Left ventricle myocardium superior (tissue), 1 donor: ENCODE measurements at regions not wholly inside any gene's neighbourhood (a gene's known extent, or its start where the extent isn't known, plus 50 kb on each side); places are given as distances from the start of the nearest gene placed in this dataset.
A peak's percentile ranks its signal among the peaks of the same experiment; 100 is the strongest.

Source experiments
- ATAC-seq: fragments of 200-7000 bp; cut with Tn5 transposase; one replicate; pipeline ENCODE4 v1.9.1; 2020; ENCODE audit warnings: mild to moderate bottlenecking, moderate library complexity
- DNase-seq: peaks from one replicate; pipeline ENCODE4 v3.0.0-alpha.2; 2020
- intact Hi-C: fragments of 100-400 bp; cut with micrococcal nuclease; formaldehyde crosslinking; loops from one replicate; pipeline ENCODE4 v1.11.0; 2022
- donor health status: DM: no; HTN: yes; CAD: no; lungs with severe emphysema.

DNA sequence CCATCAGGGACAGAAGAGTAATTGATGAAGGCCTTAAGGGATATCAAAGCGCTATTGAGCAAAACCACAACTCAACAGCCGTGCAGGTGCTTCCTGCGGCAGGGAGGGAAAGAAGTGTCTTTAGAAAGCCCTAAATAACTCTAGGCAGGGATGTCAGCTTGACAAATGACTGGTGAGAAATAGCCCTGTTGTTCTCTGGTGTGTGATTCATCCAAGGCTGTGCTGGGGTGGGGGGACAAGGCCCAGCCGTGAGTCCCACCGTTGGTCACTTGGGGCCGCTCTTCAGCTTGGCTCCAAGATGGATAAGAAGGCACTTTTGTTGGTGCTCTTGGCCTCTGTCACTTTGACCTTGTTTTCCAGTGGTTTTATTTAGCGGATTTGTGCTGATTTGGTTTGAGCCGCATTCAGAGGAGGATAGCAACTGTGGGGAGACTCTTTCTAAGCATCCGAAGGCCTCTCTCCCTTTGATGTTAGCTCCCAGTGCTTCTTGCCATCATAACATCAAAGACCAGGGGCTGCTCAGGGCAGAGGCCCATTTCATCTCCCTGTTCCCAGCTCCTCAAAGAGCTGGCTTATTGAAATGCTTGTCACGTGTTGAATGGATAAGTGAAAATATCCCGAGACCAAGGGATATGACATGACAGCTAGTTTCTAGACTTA lies 130.3 kb upstream of the SERP2 start:
- intact Hi-C loops, result no loop called here
- ATAC-seq (peak; percentile 55), DNase-seq (no peak)

- ATAC-seq (no peak), DNase-seq (no peak)
- intact Hi-C loops, result no loop called here
These were observed 129.3 kb upstream of the SERP2 start for GRCh38 chr13:44244288-44244687.

DNA sequence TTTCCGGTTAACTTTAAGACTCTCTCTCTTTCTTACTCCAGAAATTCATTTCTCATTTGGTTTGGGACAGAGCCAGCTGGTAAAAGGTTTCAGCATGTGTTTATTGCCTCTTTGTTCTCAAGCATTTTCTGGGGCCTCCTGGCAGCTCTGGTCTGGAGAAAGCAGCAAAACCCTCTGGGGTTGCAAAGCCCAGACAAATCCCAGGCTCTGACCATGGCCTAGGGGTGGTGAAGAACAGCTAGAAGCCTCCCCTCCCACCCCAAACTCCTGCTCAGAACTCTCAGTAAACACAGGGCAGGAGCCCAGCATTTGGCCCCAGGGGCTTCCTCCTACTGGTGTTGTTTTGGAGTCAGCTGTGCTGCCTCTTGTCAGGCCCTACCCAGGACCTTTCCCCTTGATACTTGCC lies 124.2 kb upstream of the SERP2 start:
- intact Hi-C loops, result no loop called here
- DNase-seq (peak; percentile 83), ATAC-seq (peak; percentile 94)

DNA sequence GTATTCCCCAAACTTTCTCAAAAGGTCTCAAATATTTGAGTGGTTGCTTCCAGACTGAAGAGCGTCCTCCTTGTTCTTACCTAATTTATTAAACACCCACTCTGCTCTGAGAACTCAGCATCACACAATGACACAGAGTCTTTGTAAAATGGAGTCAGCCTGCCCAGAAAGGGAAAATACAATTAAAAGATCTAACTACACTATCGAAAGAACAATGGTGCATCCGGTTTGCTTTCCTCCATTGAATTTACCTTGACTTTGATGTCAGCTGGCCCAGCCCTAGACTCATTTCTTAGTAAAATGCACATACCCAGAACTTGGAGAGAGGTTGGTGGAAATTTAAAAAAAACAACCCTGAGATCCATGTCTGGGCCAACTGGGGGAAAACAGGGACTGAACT lies 120.7 kb upstream of the SERP2 start:
- no peak for DNase-seq
- intact Hi-C loops, result no loop called here
- no peak for ATAC-seq

- intact Hi-C loops, result no loop called here
- no peak for DNase-seq
These were observed 117.8 kb upstream of the SERP2 start for GRCh38 chr13:44255771-44256364.

DNA sequence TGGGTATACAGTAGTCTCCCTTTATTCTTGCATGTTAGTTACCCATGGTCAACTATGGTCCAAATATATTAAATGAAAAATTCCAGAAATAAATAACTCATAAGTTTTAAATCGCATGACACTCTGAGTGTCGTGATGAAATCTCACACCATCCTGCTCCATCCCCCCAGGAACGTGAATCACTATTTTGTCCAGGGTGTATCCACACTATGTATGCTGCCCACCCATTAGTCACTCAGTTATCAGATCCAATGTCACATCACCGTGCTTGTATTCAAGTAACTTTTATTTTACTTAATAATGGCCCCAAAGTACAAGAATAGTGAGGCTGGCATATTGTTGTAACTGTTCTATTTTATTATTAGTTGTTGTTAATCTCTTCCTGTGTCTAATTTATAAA lies 115.8 kb upstream of the SERP2 start:
- intact Hi-C loops, result no loop called here
- DNase-seq (no peak), ATAC-seq (no peak)

More at GRCh38 chr13:44255771-44256364, 117.8 kb upstream of the SERP2 start:
- ATAC-seq, result no peak

DNA sequence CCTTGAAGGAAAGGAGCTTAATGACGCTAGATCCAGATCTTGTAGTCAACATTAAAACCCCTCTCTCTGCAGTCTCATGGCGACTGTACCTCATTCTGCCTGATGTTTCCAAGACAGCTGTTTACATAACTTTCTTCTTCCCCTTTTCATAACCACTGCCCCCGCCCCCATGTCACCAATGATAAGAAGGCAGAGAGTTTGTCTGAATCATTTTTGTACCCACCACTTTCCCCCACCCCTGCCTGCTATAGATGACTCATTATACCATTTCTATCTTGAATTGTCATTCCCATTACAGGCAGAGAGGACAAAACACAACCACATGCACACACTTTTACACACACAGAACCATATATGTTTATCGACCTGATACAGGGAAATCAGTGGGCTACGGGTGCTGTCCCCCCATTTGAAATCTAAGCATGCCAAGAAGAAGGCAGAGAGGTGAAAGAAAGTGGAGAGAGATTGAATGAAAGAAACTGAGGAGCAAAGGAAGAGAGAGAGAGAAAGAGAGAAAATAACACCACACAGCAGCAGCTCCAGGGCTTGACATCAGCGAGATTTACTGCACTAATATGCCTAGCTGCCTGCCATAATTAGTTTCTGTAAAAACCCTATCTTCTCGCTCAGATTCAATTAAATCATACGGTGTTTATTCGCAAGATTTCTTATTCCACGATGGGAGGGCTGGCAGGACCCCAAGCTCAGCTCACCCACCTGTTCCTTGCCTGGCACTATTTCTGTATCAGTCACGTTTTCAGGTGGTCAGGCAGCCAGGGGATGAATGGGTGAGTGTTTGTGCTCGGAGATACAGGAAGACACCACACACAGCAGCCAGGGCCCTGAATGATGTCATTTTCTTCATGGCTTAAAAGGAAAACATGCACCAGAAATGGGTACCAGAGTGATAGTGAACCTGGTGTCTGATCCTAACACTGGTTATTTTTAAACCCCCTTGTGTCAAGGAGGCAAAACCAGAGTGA lies 114.3 kb upstream of the SERP2 start:
- no peak for DNase-seq
- intact Hi-C loops, result no loop called here
- ATAC-seq, result no peak

- intact Hi-C loops, result no loop called here
- no peak for ATAC-seq
- DNase-seq, result no peak
These were observed 113.3 kb upstream of the SERP2 start for GRCh38 chr13:44260336-44260735.

- peak; percentile 32 for ATAC-seq
- intact Hi-C loops, result no loop called here
- no peak for DNase-seq
These were observed 109.6 kb upstream of the SERP2 start for GRCh38 chr13:44263751-44264620.

GRCh38 chr13:44266305-44266704 lies 107.3 kb upstream of the SERP2 start:
- ATAC-seq (no peak), DNase-seq (no peak)
- intact Hi-C loops, result no loop called here

DNA sequence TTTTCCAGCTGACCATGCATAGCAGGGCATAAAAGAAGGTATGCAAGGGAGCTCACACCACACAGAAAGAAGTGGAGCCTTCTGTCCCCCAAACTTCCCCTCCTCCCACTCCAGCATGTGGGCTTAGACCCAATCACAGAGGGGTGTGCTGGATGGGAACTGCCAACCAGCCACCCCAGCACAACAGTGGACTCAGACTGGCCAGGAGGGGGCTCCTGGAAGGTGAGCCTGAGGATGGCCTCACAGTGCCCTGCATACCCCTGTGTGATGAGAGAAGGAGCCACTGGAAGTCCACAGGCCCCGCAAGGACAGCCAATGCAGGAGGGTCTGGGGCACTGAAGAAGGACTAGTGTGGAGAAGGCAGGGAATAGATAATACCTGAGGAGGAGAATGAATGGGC lies 106.9 kb upstream of the SERP2 start:
- no peak for ATAC-seq
- intact Hi-C loops, result no loop called here
- DNase-seq, result no peak

DNA sequence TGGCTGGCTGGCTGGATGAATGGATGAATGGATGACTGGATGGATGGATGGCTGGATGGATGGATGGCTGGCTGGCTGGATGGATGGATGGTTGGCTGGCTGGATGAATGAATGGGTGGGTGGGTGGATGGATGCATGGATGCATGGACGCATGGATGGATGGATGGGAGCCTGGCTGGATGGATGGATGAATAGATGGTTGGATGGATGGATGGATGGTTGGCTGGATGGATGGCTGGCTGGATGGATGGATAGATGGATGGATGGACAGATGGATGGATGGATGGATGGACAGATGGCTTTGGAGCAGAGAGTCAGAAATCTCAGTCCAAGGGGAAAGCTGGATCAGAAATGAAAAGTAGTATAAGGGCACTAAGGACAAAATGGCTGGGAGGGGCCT lies 106.4 kb upstream of the SERP2 start:
- ATAC-seq, result no peak
- DNase-seq, result no peak
- intact Hi-C loops, result no loop called here

GRCh38 chr13:44267980-44268379 lies 105.6 kb upstream of the SERP2 start:
- ATAC-seq, result no peak
- DNase-seq, result no peak
- intact Hi-C loops, result no loop called here

DNA sequence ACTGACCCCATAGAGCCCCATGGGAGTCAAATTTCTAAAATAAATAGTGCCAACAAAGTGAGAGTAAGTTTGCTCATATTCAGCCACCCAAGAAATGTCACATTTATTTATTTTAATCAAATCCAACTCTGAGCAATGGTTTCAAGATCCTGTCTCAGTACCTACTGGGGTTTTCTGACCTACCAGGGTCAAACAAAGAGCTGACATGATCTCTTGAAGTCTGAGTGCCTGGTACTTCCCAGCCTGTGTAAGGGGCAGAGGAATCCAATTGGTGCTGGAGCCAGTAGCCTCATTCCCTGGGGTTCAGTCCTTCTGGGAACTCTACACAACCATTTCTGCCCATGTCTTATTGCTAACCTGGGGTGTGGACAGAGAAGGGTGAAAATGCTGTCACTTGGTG lies 104.6 kb upstream of the SERP2 start:
- DNase-seq, result no peak

DNA sequence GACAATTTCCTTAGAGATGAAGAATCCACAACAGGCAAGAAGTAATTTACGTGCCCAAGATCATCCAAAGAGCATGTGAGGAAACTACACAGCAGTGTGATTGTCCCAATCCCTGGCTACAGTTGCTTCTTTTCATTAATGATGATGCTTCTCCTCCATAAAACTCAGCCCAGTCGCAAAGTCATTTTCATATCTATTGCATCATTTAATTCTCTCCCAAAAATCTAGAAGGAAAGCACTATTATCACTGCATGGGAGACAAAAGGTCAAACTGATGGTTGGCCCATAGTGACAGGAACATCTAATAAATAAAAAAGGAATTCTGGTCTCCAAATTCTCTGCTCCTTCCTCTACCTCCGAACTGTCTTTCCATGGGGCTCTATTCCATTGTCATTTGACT lies 103.5 kb upstream of the SERP2 start:
- DNase-seq (no peak), ATAC-seq (no peak)
- intact Hi-C loops, result no loop called here

More for the DNA sequence above, 104.6 kb upstream of the SERP2 start:
- intact Hi-C loops, result no loop called here
- ATAC-seq, result no peak

DNA sequence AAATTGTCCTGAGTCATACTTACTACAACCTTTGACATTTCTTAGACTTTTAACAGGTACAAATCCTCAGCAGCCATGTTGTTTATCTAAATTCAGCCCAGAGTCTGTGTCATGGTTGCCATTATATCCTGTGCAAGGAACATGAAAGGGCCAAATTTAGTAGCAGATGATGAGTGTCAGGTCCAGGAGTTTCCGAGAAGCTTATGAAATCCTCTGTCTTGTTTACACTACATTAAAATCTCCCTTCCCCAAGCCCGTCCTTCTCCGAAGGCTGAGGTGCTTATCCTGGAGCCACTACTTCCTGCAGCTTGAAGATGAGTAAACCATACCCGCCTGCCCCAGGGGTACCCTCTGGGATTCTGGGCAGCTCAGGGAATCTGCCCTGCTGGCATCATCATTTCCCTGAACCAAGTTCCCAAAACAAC lies 102.6 kb upstream of the SERP2 start:
- DNase-seq, result no peak
- peak; percentile 61 for ATAC-seq
- intact Hi-C loops, result no loop called here

DNA sequence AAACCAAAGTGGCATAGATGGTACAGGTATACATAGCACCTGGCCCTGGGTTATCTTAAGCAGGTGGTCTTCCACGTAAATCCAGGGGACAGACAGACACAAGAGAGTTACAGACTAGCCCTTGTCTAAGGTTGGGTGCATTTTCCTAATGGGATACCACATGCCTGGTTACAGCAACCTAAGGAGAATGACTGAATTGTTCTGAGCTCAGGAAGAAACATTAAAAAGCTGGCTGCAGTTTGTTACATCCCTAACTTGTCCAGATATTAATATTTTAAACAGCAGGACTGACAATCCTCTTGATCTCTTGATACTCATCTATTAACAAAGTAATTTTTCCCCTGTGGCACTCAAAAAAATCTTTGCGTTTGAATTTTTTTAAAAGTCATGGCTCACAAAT lies 102.2 kb upstream of the SERP2 start:
- intact Hi-C loops, result no loop called here
- peak; percentile 3 for ATAC-seq
- no peak for DNase-seq

DNA sequence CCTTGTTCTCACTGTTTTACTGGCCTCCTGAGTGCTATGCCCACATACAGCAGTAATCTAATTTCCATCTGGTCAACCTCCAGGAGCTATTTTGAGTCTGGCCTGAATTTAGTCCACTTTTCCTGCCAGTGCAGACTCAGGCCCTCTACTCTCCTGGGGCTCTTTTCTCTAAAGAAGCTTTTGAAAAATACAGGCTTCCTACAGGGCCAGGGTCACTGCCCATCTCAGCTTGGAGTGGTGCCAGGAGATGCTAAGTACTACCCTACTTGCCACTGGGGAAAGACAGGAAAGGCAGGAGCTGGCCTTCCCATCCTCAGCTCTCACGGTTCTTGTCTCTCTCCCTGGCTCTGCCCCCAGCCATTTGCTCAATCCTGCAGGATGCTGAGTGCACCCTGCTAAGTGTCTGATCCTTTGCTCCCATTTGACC lies 101.7 kb upstream of the SERP2 start:
- intact Hi-C loops, result no loop called here
- ATAC-seq, result peak; percentile 73
- peak; percentile 34 for DNase-seq

DNA sequence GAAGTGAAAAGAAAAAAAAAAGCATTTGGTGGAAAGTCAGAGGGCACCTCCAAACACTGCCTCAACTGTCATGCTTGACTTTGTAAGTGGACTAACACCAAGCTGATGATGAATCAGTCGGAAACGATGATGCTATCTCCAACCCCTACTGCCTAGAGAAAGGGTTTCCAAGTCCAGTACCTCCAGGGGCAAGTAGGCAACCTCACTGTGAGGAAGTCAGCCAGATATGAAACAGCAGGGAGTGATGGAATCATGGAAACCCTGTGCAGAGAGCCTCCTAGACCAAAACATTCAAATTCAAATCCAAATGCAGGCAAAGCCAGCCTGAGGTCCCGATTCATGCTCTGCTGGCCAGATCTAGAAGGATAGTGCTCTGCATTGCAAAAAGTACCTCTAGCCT lies 100.9 kb upstream of the SERP2 start:
- intact Hi-C loops, result no loop called here
- ATAC-seq, result no peak
- DNase-seq, result no peak
